ENCODE measurements at regions not wholly inside any gene's neighbourhood (a gene's known extent, or its start where the extent isn't known, plus 50 kb on each side); places are given as distances from the start of the nearest gene placed in this dataset.

- Mint-ChIP-seq H3K27me3 (ENCODE audit: insufficient read depth, unreplicated experiment) (no peaks in the 10 kb centered on the region), H3K27ac (ENCODE audit: unreplicated experiment) (no peak overlapping the region), H3K9me3 (ENCODE audit: unreplicated experiment) (no peaks in the 10 kb centered on the region), H3K4me3 (ENCODE audit: unreplicated experiment) (no peak overlapping the region), H3K36me3 (ENCODE audit: insufficient read depth, unreplicated experiment) (no peaks in the 10 kb centered on the region), H3K4me1 (ENCODE audit: low read depth, unreplicated experiment) (no peaks in the 10 kb centered on the region)
- DNase-seq = no peak
- H3K27me3 ChIP-seq (replicated peaks; ENCODE audit: control insufficient read depth, insufficient read depth, low read length) = no peaks in the 10 kb centered on the region
- POLR2A ChIA-PET = no interaction called here
- H3K4me3 ChIP-seq (ENCODE audit: low read depth, low read length) = no peak overlapping the region
- no TSS peak for BruUV-seq (replicated peaks)
- CTCF ChIA-PET = no interaction called here
- H3K36me3 ChIP-seq (ENCODE audit: control insufficient read depth, insufficient read depth, low read length) = no peaks in the 10 kb centered on the region
- intact Hi-C loops (cut with micrococcal nuclease; ENCODE audit: unreplicated experiment) = no loop called here
- no peaks in the 10 kb centered on the region for H3K9me3 ChIP-seq
- no peak for TF ChIP-seq CTCF (IDR thresholded peaks at IDR 0.05; ENCODE audit: insufficient read depth in 1 of 2, low read depth in 1 of 2, low read length in 1 of 2, severe bottlenecking in 1 of 2, unreplicated experiment in 1 of 2)
- no peaks in the 10 kb centered on the region for H3K4me1 ChIP-seq
Observed at GRCh38 chr2:160557903-160558302, 64.3 kb upstream of the RBMS1 start.

DNA sequence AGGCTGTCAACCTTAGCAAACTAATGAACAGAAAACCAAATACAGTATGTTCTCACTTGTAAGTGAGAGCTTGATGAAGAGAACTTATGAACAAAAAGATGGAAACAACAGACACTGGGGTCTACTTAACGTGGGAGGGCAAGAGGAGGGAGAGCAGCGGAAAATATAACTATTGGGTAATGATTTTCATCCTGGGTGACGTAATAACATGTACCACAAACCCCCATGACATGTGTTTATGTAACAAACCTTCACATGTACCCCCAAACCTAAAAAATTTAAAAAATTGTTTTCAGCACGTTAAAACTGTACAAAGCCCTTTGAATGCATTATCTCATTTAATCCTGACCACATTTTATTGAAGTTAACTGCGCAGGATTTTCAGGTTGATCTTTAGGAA is 64.9 kb upstream of the RBMS1 start:
- no TSS peak for BruUV-seq (replicated peaks)
- Mint-ChIP-seq H3K27me3 (ENCODE audit: insufficient read depth, unreplicated experiment) (no peaks in the 10 kb centered on the region), H3K36me3 (ENCODE audit: insufficient read depth, unreplicated experiment) (no peaks in the 10 kb centered on the region), H3K27ac (ENCODE audit: unreplicated experiment) (no peak overlapping the region), H3K4me1 (ENCODE audit: low read depth, unreplicated experiment) (no peaks in the 10 kb centered on the region), H3K9me3 (ENCODE audit: unreplicated experiment) (no peaks in the 10 kb centered on the region), H3K4me3 (ENCODE audit: unreplicated experiment) (no peak overlapping the region)
- DNase-seq = no peak
- Histone ChIP-seq H3K9me3 (no peaks in the 10 kb centered on the region), H3K36me3 (ENCODE audit: control insufficient read depth, insufficient read depth, low read length) (no peaks in the 10 kb centered on the region), H3K4me3 (ENCODE audit: low read depth, low read length) (no peak overlapping the region), H3K4me1 (no peaks in the 10 kb centered on the region), H3K27me3 (replicated peaks; ENCODE audit: control insufficient read depth, insufficient read depth, low read length) (no peaks in the 10 kb centered on the region)
- ChIA-PET CTCF (no interaction called here), POLR2A (no interaction called here)
- intact Hi-C loops (cut with micrococcal nuclease; ENCODE audit: unreplicated experiment) = no loop called here
- no peak for TF ChIP-seq CTCF (IDR thresholded peaks at IDR 0.05; ENCODE audit: insufficient read depth in 1 of 2, low read depth in 1 of 2, low read length in 1 of 2, severe bottlenecking in 1 of 2, unreplicated experiment in 1 of 2)

GRCh38 chr2:160561551-160562295 is 68.1 kb upstream of the RBMS1 start:
- H3K27ac Mint-ChIP-seq (ENCODE audit: unreplicated experiment) = no peak overlapping the region
- H3K36me3 ChIP-seq (ENCODE audit: control insufficient read depth, insufficient read depth, low read length) = no peaks in the 10 kb centered on the region
- intact Hi-C loops (cut with micrococcal nuclease; ENCODE audit: unreplicated experiment) = no loop called here
- DNase-seq = no peak
- H3K9me3 Mint-ChIP-seq (ENCODE audit: unreplicated experiment) = no peaks in the 10 kb centered on the region
- no peaks in the 10 kb centered on the region for H3K4me1 Mint-ChIP-seq (ENCODE audit: low read depth, unreplicated experiment)
- H3K9me3 ChIP-seq = no peaks in the 10 kb centered on the region
- H3K4me3 ChIP-seq (ENCODE audit: low read depth, low read length) = no peak overlapping the region
- BruUV-seq (replicated peaks) = no TSS peak
- H3K27me3 ChIP-seq (replicated peaks; ENCODE audit: control insufficient read depth, insufficient read depth, low read length) = no peaks in the 10 kb centered on the region
- H3K4me3 Mint-ChIP-seq (ENCODE audit: unreplicated experiment) = no peak overlapping the region
- CTCF ChIA-PET = no interaction called here
- TF ChIP-seq CTCF (IDR thresholded peaks at IDR 0.05; ENCODE audit: insufficient read depth in 1 of 2, low read depth in 1 of 2, low read length in 1 of 2, severe bottlenecking in 1 of 2, unreplicated experiment in 1 of 2) = no peak
- POLR2A ChIA-PET = no interaction called here
- no peaks in the 10 kb centered on the region for H3K4me1 ChIP-seq
- no peaks in the 10 kb centered on the region for H3K36me3 Mint-ChIP-seq (ENCODE audit: insufficient read depth, unreplicated experiment)
- H3K27me3 Mint-ChIP-seq (ENCODE audit: insufficient read depth, unreplicated experiment) = no peaks in the 10 kb centered on the region
